SK-N-SH (cell line): ENCODE measurements at regions not wholly inside any gene's neighbourhood (a gene's known extent, or its start where the extent isn't known, plus 50 kb on each side); places are given as distances from the start of the nearest gene placed in this dataset.

Experiments used
- CTCF ChIA-PET: fragments of 300-600, 350-600 bp; formaldehyde crosslinking; extraction: SDS; loops from one replicate; lab custom pipeline; 2021; lab: Yijun Ruan, JAX
- POLR2A ChIA-PET: fragments of 350-600 bp; sonication (Branson Sonifier 250); formaldehyde crosslinking; extraction: SDS; loops from one replicate; lab custom pipeline; 2020; ENCODE audit warnings: antibody characterized with exemption, inconsistent platforms; lab: Yijun Ruan, JAX
- DNase-seq: peaks from one replicate; pipeline ENCODE4 v3.0.0; 2012
- H2AFZ ChIP-seq: fragments of 200-600 bp; sonication (generic); 2 replicates; pipeline ENCODE4 v1.8.1; 2016; ENCODE audit warnings: antibody characterized with exemption, mild to moderate bottlenecking, low read depth
- H3F3A ChIP-seq: fragments of 200-600 bp; sonication (generic); replicated peaks from 2 replicates; pipeline ENCODE3; 2016; ENCODE audit warnings: antibody characterized with exemption, mild to moderate bottlenecking; ENCODE audit not compliant: insufficient read depth
- H3K27ac ChIP-seq, 2 experiments: fragments of 200-500 bp in 1 of 2; fragments of 200-600 bp in 1 of 2; sonication (Bioruptor generic) in 1 of 2; sonication (generic), shearing (Covaris generic) in 1 of 2; 2 replicates each; pipeline versions ENCODE4 v1.5.1 to v1.6.1; 2014 to 2016; ENCODE audit warnings: low read depth in 2 of 2, inconsistent platforms in 1 of 2, low read length in 1 of 2, mild to moderate bottlenecking in 1 of 2, mixed read lengths in 1 of 2
- H3K27me3 ChIP-seq: fragments of 200-600 bp; sonication (generic), shearing (Covaris generic); 2 replicates; pipeline ENCODE4 v1.6.1; 2016; ENCODE audit warnings: mixed run types; ENCODE audit not compliant: insufficient read depth
- H3K36me3 ChIP-seq, 2 experiments: fragments of 200-500 bp in 1 of 2; fragments of 200-600 bp in 1 of 2; sonication (Bioruptor generic) in 1 of 2; sonication (generic) in 1 of 2; replicated peaks in 1 of 2; 2 replicates each; pipeline versions ENCODE3 to v1.5.1; 2014 to 2016; ENCODE audit warnings: low read length in 1 of 2, mild to moderate bottlenecking in 1 of 2; ENCODE audit not compliant: insufficient read depth in 2 of 2, control insufficient read depth in 1 of 2
- H3K4me1 ChIP-seq, 2 experiments: fragments of 200-500 bp in 1 of 2; fragments of 200-600 bp in 1 of 2; sonication (Bioruptor generic) in 1 of 2; sonication (generic), shearing (Covaris generic) in 1 of 2; 2 replicates each; pipeline versions ENCODE4 v1.5.1 to v1.6.1; 2014 to 2016; ENCODE audit warnings: low read depth in 1 of 2, low read length in 1 of 2, mixed run types in 1 of 2; ENCODE audit not compliant: insufficient read depth in 2 of 2, control insufficient read depth in 1 of 2
- H3K4me2 ChIP-seq: fragments of 200-600 bp; sonication (generic), shearing (Covaris generic); 2 replicates; pipeline ENCODE4 v1.6.1; 2017; ENCODE audit warnings: mixed run types
- H3K4me3 ChIP-seq, 2 experiments: fragments of 200-500 bp in 1 of 2; fragments of 200-600 bp in 1 of 2; sonication (Bioruptor generic) in 1 of 2; sonication (generic), shearing (Covaris generic) in 1 of 2; 2 replicates each; pipeline versions ENCODE4 v1.5.1 to v1.8.1; 2014 to 2016; ENCODE audit warnings: low read depth in 2 of 2, inconsistent platforms in 1 of 2, low read length in 1 of 2, mild to moderate bottlenecking in 1 of 2, mixed read lengths in 1 of 2, moderate library complexity in 1 of 2
- H3K79me2 ChIP-seq: fragments of 200-600 bp; sonication (generic); 2 replicates; pipeline ENCODE4 v1.8.1; 2017; ENCODE audit warnings: mild to moderate bottlenecking; ENCODE audit not compliant: insufficient read depth
- H3K9ac ChIP-seq: fragments of 200-600 bp; sonication (generic); 2 replicates; pipeline ENCODE4 v1.6.1; 2017; ENCODE audit warnings: mixed run types
- H3K9me2 ChIP-seq: fragments of 200-600 bp; sonication (generic); 2 replicates; pipeline ENCODE4 v1.6.1; 2017; ENCODE audit warnings: mixed run types
- H3K9me3 ChIP-seq: fragments of 200-600 bp; sonication (generic); 2 replicates; pipeline ENCODE4 v1.6.1; 2017; ENCODE audit warnings: mixed run types, mild to moderate bottlenecking, moderate library complexity
- H4K20me1 ChIP-seq: fragments of 200-600 bp; sonication (generic); 2 replicates; pipeline ENCODE4 v1.6.1; 2017; ENCODE audit warnings: mild to moderate bottlenecking, mixed run types; ENCODE audit not compliant: insufficient read depth
- CHD2 ChIP-seq: fragments of 150-350 bp; IDR thresholded peaks from 2 replicates; pipeline ENCODE4 v1.6.1; 2018; ENCODE audit warnings: low read length; ENCODE audit not compliant: partially characterized antibody
- CTCF ChIP-seq: fragments of 200-600 bp; sonication (generic); IDR thresholded peaks from 2 replicates; pipeline ENCODE4 v1.6.1; 2017; ENCODE audit warnings: antibody characterized with exemption, mild to moderate bottlenecking, moderate library complexity
- ELF1 ChIP-seq: IDR thresholded peaks from 2 replicates; pipeline ENCODE4 v1.4.0; 2012
- EP300 ChIP-seq, 2 experiments: IDR thresholded peaks; 2 replicates each; pipeline versions ENCODE4 v1.4.0 to v1.6.1; 2012; ENCODE audit warnings: borderline replicate concordance in 1 of 2, low read depth in 1 of 2, low read length in 1 of 2
- EZH2phosphoT487 ChIP-seq: fragments of 200-600 bp; sonication (generic); IDR thresholded peaks from 2 replicates; pipeline ENCODE4 v1.6.1; 2017; ENCODE audit warnings: low read depth, mixed run types, mild to moderate bottlenecking, antibody characterized with exemption, moderate library complexity, borderline replicate concordance
- FOXJ3 ChIP-seq: sonication (generic); formaldehyde crosslinking; IDR thresholded peaks from 2 replicates; pipeline ENCODE4 v1.5.1; 2020; ENCODE audit warnings: mild to moderate bottlenecking, missing genetic modification reagents
- JUND ChIP-seq: IDR thresholded peaks from 2 replicates; pipeline ENCODE4 v1.4.0; 2012
- NFIC ChIP-seq: IDR thresholded peaks from 2 replicates; pipeline ENCODE4 v1.4.0; 2012; ENCODE audit warnings: borderline replicate concordance
- NRF1 ChIP-seq: IDR thresholded peaks from 2 replicates; pipeline ENCODE4 v1.6.1; 2012; ENCODE audit warnings: low read depth, mild to moderate bottlenecking, low read length
- PBX3 ChIP-seq: IDR thresholded peaks from 2 replicates; pipeline ENCODE4; 2012
- RCOR1 ChIP-seq: fragments of 150-350 bp; IDR thresholded peaks from 2 replicates; pipeline ENCODE4 v1.6.1; 2017; ENCODE audit warnings: antibody characterized with exemption, low read length
- SMC3 ChIP-seq: IDR thresholded peaks from 2 replicates; pipeline ENCODE4 v1.6.1; 2012; ENCODE audit warnings: low read depth, low read length, improper control_type of control experiment
- TAF1 ChIP-seq: IDR thresholded peaks from 2 replicates; pipeline ENCODE4 v1.6.1; 2012; ENCODE audit warnings: low read depth, mild to moderate bottlenecking, low read length, moderate library complexity, borderline replicate concordance
- TCF12 ChIP-seq: IDR thresholded peaks from 2 replicates; pipeline ENCODE4 v1.4.0; 2012
- TEAD4 ChIP-seq: IDR thresholded peaks from 2 replicates; pipeline ENCODE4 v1.4.0; 2012; ENCODE audit warnings: mild to moderate bottlenecking, borderline replicate concordance; ENCODE audit not compliant: insufficient read depth
- WGBS: methylation state at CpG from one replicate; pipeline ENCODE4 v1.1.6; 2017; ENCODE audit warnings: low lambda C conversion rate; 5-methylcytosine and 5-hydroxymethylcytosine counted together
- TF ChIP-seq, protein P1 (sequence below): IDR thresholded peaks from 2 replicates; pipeline ENCODE4 v1.4.0; 2012; ENCODE audit warnings: low read depth, borderline replicate concordance
- TF ChIP-seq, protein P2 (sequence below): IDR thresholded peaks from 2 replicates; pipeline ENCODE4 v1.4.0; 2012; ENCODE audit warnings: low read depth, borderline replicate concordance

- Histone ChIP-seq H3K9me3 (no peaks in the 10 kb centered on the region), H3F3A (peaks cover 12% of the 10 kb centered on the region), H2AFZ (no peak overlapping the region), H4K20me1 (peaks cover 11% of the 10 kb centered on the region; the same call in 1 of the 2 replicates), H3K4me1 (peaks cover 6 to 14% of the 10 kb centered on the region in 2 experiments; a peak in 3 of 4 replicates), H3K4me2 (no peak overlapping the region), H3K36me3 (no peaks in the 10 kb centered on the region), H3K9ac (no peak overlapping the region), H3K27ac (no peak overlapping the region), H3K4me3 (no peak overlapping the region), H3K27me3 (no peaks in the 10 kb centered on the region), H3K9me2 (no peaks in the 10 kb centered on the region), H3K79me2 (peaks cover 47% of the 10 kb centered on the region)
- over 99% methylated on average over 3 of the region's 3 CpGs for WGBS
- DNase-seq = no peak
- TF ChIP-seq TEAD4 (no peak), RCOR1 (no peak), FOXJ3 (CRISPR knock-in tag) (no peak), ELF1 (no peak), CTCF (no peak), CHD2 (no peak), PBX3 (no peak), SMC3 (no peak), NRF1 (no peak), NFIC (no peak), JUND (no peak), TAF1 (no peak), EZH2phosphoT487 (no peak), TCF12 (no peak), EP300 (IDR thresholded peaks at IDR 0.05; ENCODE audit: borderline replicate concordance in 1 of 2, low read depth in 1 of 2, low read length in 1 of 2) (no peak)
- TF ChIP-seq, protein P1, sequence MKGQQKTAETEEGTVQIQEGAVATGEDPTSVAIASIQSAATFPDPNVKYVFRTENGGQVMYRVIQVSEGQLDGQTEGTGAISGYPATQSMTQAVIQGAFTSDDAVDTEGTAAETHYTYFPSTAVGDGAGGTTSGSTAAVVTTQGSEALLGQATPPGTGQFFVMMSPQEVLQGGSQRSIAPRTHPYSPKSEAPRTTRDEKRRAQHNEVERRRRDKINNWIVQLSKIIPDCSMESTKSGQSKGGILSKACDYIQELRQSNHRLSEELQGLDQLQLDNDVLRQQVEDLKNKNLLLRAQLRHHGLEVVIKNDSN = no peak
- TF ChIP-seq, protein P2, sequence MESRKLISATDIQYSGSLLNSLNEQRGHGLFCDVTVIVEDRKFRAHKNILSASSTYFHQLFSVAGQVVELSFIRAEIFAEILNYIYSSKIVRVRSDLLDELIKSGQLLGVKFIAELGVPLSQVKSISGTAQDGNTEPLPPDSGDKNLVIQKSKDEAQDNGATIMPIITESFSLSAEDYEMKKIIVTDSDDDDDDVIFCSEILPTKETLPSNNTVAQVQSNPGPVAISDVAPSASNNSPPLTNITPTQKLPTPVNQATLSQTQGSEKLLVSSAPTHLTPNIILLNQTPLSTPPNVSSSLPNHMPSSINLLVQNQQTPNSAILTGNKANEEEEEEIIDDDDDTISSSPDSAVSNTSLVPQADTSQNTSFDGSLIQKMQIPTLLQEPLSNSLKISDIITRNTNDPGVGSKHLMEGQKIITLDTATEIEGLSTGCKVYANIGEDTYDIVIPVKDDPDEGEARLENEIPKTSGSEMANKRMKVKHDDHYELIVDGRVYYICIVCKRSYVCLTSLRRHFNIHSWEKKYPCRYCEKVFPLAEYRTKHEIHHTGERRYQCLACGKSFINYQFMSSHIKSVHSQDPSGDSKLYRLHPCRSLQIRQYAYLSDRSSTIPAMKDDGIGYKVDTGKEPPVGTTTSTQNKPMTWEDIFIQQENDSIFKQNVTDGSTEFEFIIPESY = no peak
- CTCF ChIA-PET = interaction anchor here (1.2 kb wide), 1 partner anchor 291 kb away, joined by 5 read pairs; no protein-coding TSS in a partner anchor
- POLR2A ChIA-PET = no interaction called here
Observed at GRCh38 chr9:29066141-29066640, 1492.9 kb upstream of the C9orf72 start.
